ENCODE measurements at regions not wholly inside any gene's neighbourhood (a gene's known extent, or its start where the extent isn't known, plus 50 kb on each side); places are given as distances from the start of the nearest gene placed in this dataset.
A peak's percentile ranks its signal among the peaks of the same experiment; 100 is the strongest.

DNA sequence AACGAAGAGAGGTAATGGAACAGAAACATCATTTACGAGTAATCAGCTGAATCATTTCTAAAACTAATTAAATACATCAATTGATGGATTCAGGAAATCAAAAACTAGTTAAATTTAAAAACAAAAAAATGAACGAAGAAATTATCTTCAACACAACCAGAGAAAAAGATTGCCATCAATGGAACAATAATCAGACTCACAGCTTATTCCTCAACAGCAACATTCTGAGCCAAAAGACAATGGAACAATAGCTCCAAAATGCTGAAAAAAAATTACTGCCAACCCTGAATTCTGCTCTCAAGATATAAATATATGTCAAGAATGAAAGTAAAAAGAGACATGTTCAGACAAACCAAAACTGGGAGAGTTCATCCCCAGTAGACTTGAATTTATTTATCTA is 65.5 kb upstream of the KLF3 start:
- no peak for DNase-seq (ENCODE audit: low read depth)

DNA sequence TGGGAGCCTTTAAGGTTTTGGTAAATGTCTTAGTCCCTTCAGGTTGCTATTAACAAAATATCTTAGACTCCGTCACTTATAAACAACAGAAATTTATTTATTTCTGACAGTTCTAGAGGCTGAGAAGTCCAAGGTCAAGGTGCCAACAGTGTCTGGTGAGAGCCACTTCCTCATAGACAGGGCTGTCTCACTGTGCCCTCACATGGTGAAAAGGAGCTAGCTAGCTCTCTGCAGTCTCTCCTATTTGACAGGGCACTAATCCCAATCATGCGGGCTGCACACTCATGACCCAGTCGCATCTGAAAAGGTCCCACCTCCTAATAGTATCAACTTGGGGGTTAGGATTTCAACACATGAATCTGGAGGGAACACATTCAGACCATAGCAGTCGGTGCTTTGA is 63.4 kb upstream of the KLF3 start:
- no peak for DNase-seq (ENCODE audit: low read depth)

DNA sequence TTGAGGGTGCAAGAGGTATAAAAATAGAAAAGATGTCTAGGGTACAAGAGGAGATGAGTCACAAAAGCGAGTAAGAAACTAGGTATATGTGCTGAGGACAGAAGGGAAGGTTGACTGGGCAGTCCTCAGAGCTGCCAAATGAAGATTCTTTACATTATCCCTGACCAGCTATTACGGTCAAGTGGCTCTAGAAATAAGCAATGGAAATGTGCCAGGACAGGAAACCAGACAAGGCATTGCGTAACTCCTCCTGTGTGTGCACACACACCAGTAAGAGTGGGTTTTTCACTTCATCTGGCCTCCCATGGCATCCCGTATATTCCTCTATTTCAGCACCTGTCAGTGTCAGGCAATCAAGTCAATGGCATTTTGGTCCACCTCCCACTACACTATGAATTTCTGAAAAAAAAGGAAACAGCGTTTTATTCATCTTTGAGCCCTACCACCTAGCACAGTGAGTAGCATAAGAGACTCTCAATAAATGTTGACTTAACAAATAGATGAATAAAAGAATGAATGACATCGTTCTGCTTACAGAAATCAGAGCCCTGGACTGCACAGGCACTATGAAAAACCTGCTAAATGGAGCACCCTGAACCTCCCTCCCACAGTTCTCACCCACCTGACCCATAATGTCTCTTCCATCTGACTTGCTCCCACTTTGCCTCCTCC is 62.6 kb upstream of the KLF3 start:
- peak; percentile 25 for DNase-seq (ENCODE audit: low read depth)

DNA sequence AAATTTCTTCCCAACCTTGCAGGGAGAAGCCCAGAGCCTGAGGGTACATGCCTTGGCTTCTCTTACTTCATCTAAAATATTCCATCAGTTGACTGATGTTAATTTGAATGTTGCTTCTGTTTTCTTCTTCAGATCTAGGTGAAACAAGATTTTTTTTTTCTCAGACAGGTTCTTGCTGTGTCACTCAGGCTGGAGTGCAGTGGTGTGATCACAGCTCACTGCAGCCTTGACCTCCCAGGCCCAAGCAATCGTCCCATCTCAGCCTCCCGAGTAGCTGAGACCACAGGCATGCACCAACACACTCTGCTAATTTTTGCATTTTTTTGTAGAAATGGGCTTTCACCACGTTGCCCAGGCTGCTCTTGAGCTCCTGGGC is 62.1 kb upstream of the KLF3 start:
- no peak for DNase-seq (ENCODE audit: low read depth)

DNA sequence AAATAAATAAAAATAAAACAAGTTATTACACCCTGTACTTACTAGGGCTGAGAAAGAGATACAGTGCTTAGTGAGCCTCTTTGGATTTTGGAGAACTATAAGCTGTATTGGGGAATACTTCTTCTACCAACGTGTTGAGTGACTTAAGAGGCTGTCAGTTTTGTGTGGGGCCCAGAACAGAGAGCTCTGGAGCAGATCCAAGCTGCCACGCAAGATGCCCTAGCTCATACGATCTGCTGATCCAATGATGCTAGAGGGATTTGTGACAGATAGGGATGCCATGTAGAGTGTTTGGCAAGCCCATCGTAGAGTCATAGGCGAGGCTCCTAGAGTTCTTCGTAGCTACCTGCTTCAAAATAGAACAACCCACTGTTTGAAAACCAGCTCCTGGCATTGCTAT is 60.3 kb upstream of the KLF3 start:
- DNase-seq (ENCODE audit: low read depth) = no peak

DNA sequence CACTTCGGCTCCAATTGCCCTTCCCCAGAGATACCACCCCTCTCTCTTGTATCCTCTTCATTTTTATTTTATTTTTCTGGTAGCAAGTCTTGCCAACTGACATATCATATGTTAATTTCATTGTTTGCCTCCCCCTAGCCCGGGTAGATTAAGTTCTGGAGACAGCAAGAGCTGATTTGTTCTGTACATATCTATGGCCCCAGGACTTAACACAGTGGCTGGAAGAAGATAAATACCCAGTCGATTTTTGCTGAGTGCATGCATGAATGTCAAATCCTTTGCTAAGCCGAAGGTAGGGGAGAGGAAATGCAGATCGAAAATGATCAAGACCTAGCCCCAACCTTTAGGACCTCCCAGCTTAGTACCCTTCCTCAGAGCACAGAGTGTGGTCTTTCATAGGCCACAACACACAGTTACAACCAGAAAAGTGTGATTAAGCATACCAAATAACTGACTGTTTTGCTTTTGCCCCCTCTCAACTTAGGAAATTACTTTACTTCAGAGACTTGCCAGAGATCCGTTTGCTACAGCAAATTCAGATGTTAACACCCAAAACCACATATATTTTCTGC is 58.7 kb upstream of the KLF3 start:
- no peak for DNase-seq (ENCODE audit: low read depth)

DNA sequence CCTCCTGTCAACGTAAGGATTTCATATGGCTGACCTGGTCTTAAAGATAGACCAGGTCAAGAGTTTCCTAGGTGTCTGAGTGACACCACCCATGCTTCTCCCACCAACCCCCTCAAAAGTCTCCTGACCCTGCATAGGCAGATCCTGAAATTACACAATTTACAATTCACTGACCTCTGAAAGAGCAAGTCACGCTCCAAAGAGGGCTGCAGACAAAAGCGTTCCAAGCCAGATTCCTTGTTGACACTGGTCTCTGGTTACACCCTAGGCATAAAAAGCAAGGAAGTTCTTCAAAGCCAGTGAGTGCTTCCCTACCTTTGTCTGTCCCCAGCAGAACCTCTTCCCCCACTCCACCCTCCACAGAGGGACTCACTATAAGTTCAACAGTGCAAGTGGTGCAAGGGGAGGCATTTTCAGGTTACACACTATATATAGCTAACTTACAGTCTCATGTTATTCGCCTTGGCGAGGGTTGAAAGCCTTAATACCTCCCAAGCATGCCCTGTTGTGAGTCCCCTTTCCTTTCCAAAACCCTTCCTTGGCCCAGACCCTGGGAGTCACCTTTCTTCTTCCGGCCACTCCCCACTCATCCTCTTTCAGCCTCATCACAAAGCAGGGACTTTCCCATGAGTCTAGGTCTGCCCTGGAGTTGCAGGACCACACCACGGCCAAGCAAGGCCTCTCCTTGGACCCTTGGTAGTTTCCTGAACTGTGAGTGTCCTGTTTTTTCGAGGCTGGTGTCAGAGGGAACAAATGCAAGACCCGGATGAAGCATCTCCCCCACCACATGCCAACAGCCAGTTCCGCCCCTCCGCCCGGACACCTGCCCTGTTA is 58.0 kb upstream of the KLF3 start:
- DNase-seq (ENCODE audit: low read depth) = no peak

DNA sequence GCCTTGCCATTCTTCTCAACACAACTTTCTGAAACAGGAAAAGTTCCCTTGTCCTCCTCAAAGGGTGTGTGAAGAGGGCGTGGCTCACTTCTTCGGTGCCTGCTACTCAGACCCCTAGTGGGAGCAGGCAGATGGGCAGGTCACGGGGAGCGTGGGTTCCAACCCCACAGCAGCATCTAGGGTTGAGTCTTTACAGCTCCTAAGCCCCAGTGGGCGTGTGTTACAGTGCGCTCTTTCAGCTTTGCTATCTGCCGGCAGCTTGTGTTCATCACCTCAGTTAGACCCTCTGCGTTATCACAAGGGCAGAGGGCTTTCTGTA is 57.5 kb upstream of the KLF3 start:
- no peak for DNase-seq (ENCODE audit: low read depth)

DNA sequence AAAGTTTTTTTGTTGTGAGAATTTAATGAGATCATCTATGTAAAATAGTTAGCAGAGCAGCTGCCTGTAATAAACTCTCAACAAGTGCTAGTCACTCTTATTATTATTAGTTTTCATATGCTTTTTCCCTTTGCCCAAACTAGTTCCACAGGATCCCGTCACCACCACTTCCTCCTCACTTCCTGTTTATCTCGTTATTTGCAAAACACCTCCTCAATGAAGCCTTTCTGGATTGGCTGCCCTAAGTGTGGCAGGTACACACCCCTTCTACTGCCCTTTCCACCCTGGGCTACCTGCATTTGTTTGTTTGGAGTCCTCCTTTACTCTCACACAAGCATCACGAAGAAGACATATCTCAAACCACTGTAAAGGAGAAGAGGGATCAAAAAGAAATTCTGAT is 54.4 kb upstream of the KLF3 start:
- DNase-seq (ENCODE audit: low read depth) = no peak

DNA sequence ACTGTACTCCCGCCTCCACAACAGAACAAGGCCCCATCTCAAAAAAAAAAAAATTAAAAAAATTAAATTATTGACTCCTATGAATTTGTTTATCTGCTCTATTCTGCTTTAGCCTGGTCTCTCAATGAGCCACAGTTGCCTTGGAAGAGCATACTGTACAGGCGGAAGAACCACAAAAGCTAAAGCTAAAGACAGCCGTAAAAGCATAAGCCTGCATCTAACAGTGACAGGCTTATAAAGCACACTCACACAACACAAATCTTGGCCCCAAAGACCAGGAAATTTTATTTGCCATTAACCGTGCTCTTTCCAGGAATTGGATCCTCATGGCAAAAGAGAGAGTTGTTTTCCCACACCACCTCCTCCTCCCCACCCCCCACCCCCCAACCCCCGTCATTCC is 53.5 kb upstream of the KLF3 start:
- DNase-seq (ENCODE audit: low read depth) = no peak

DNA sequence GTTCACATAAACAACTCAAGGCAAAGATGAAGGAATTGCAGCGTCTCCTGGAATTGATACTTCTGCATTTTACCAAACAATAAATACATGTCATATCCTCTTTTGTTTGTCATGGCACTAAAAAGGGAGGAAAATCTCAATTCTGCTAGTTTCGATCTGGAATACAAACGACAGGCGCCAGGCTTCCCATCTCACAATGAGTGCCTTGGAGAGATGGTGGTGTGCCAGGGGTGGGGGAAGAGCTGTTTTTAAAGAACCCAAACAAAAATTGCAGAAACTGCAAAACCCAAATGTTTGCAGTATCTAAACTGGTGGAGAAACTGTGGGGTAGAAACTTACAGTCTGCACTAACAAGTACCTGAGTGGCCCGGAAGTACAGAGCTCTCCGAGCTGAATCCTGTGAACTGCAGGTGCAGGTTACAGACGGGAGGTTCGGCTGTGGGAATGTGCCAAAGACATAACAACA is 53.0 kb upstream of the KLF3 start:
- DNase-seq (ENCODE audit: low read depth) = no peak

DNA sequence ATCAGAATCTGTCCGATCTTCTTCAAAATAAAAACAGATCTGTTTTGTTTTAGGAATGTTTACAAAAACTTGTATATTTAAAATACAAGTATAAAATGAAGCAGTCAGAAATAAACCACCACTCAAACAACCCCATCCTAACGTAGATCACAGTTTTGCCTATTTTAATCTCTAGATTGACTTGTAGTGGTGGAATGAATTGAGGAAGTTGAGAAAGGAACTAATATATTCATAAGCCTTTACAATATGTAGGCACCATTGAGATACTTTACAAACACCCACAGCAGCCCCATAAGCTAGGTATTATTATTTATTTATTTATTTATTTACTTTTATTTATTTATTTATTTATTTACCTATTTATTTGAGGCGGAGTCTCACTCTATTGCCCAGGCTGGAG is 52.3 kb upstream of the KLF3 start:
- no peak for DNase-seq (ENCODE audit: low read depth)

DNA sequence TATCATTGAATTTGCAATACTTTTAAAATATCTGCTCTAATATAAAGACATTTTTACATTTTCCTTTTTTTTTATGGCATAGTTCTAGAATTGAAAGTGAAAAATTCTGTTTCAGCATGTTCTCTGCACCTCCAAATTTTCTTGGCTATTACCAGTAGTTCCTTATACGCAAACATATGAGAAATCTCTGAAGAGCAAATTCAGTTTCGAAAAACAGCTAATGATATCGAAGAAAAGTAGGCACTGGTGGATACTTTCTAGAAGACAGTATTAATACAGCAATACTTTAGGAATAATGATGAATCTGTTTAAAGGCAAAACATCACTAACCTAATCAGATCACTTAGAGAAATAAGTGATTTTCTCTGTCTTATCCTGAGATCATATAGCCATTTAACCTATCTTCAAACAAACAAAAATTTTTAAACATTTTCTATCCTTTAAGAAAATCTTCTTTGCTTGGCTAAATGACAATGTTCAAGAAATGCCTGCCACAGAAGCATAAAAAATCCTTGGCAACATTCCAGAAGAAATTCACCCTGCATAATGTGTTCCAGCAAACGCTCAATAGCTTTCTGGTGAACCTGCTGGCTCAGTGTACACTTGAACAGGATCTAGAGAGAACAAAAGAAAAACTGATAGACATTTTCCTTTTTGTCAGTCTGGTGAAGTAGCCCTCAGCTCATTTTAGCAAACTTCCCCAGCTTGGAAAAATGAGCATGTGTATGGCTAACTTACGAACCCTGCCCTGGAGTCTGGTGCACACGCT is 51.2 kb upstream of the KLF3 start:
- DNase-seq (ENCODE audit: low read depth) = no peak
